ENCODE measurements at regions not wholly inside any gene's neighbourhood (a gene's known extent, or its start where the extent isn't known, plus 50 kb on each side); places are given as distances from the start of the nearest gene placed in this dataset.

DNA sequence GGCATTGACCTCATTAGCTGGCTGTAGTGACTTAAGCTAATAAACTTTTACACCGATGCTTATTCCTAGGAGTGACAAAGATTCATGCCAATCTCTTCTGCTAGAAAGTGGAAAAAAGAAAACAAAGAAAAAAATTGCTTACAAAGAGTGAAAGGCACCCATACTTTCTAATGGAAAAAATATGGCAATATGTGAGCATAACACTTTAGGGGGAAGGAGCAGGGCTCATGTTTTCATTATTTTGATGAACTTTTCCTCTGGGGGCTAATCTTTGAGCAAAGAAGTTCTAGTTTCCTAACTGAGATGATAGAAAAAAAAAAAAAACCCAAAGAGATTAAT, 94.8 kb upstream of the THRB start:
- Mint-ChIP-seq H3K9me3 (no peaks in the 10 kb centered on the region), H3K27ac (no peak overlapping the region), H3K4me1 (no peaks in the 10 kb centered on the region), H3K27me3 (no peaks in the 10 kb centered on the region), H3K4me3 (no peak overlapping the region), H3K36me3 (no peaks in the 10 kb centered on the region)
- DNase-seq = no peak
- CTCF ChIA-PET = no interaction called here

GRCh38 chr3:24589931-24590880, 95.6 kb upstream of the THRB start:
- H3K9me3 Mint-ChIP-seq = no peaks in the 10 kb centered on the region
- H3K4me1 Mint-ChIP-seq = no peaks in the 10 kb centered on the region
- no peak overlapping the region for H3K4me3 Mint-ChIP-seq
- no peaks in the 10 kb centered on the region for H3K27me3 Mint-ChIP-seq
- no peaks in the 10 kb centered on the region for H3K36me3 Mint-ChIP-seq
- H3K27ac Mint-ChIP-seq = no peak overlapping the region
- CTCF ChIA-PET = no interaction called here
- no peak for DNase-seq

DNA sequence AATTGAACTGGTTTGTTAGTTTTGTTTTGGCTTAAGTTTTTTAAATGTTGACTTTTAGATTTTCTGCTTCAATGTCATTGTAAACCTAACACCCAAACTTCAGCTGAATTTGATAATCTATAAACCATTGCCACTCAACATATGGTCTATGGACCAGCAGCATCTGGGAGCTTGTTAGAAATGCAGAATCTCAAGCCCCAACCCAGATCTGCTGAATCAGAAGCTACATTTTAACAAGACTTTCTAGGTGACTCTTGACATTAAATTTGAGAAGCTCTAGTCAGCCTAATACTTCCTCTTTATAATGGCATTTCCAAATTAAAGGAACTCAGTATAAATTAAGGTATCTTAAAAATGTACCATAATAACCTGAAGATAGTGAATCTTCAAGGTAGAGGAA, 96.5 kb upstream of the THRB start:
- Mint-ChIP-seq H3K4me3 (no peak overlapping the region), H3K36me3 (no peaks in the 10 kb centered on the region), H3K27me3 (no peaks in the 10 kb centered on the region), H3K4me1 (no peaks in the 10 kb centered on the region), H3K27ac (no peak overlapping the region), H3K9me3 (no peaks in the 10 kb centered on the region)
- no peak for DNase-seq
- CTCF ChIA-PET = no interaction called here

DNA sequence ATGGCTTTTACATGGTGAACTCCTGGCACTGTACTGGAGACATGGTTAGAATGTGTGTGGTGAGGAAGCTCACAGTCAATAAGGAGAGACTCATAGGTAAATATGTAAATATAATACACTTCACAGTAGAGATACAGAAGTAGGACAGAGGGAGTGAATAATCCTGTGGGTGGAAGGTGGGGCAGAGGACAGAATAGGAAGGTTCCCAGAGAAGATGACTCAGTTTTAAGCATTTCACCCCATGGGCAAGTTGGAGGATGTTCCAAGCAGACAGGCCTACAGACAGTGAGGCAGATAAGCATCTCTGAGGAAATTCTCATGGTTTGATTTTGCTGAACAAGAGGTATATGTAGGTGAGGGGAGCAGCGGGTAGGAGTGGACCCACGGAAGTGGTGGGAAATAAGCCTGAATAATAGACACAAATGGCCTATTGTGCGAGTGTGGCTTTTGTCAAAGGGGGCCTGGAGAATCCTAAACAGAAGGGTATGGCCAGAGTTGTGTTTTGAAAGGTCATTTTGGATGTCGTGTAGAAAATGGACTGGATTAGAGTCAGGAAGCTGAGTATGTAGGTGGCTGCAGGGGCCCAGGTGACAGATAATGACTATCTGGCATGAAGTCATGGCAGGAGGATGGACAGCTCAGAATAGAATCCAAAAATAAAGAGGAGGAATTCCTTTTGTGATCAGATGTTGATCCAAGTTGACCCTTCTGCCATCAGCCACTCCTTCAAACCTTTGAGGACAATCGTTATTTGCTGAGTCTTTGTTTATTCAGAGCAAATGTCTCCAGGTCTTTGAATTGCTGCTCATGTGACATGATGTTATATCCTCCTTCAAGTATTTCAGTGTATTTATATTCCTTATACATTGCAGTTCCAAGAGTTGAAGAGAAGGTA, 97.3 kb upstream of the THRB start:
- CTCF ChIA-PET = no interaction called here
- peak overlapping the region; percentile 59 for H3K27ac Mint-ChIP-seq

GRCh38 chr3:24594161-24594560, 99.5 kb upstream of the THRB start:
- Mint-ChIP-seq H3K4me3 (no peak overlapping the region), H3K27me3 (no peaks in the 10 kb centered on the region), H3K9me3 (no peaks in the 10 kb centered on the region), H3K4me1 (no peaks in the 10 kb centered on the region), H3K27ac (no peak overlapping the region), H3K36me3 (no peaks in the 10 kb centered on the region)
- CTCF ChIA-PET = no interaction called here
- no peak for DNase-seq

More for the DNA sequence above, 97.3 kb upstream of the THRB start:
- no peak for DNase-seq
- H3K9me3 Mint-ChIP-seq = no peaks in the 10 kb centered on the region
- no peak overlapping the region for H3K4me3 Mint-ChIP-seq
- H3K4me1 Mint-ChIP-seq = no peaks in the 10 kb centered on the region
- H3K27me3 Mint-ChIP-seq = no peaks in the 10 kb centered on the region
- no peaks in the 10 kb centered on the region for H3K36me3 Mint-ChIP-seq

- DNase-seq = no peak
Observed at GRCh38 chr3:24595796-24596195, 101.1 kb upstream of the THRB start.

DNA sequence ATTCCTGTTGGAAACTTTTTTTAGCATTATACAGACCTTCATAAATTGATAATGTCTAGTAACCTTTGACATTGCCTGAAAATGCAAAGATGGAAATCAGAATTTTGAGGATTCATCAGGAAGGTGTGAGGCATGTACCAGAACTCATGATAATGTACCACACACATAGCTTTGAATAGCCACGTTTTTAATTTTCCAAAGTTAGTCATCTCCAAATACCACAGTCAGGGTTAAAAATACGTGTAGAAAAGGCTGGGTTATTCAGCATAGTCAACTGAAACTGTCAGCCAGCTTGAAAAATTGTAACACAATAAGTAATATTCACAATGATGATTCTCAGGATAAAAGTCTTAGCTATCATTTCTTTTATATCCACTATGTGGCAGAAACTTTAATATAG, 102.0 kb upstream of the THRB start:
- Mint-ChIP-seq H3K27ac (no peak overlapping the region), H3K27me3 (no peaks in the 10 kb centered on the region), H3K36me3 (no peaks in the 10 kb centered on the region), H3K9me3 (no peaks in the 10 kb centered on the region), H3K4me1 (no peaks in the 10 kb centered on the region), H3K4me3 (no peak overlapping the region)
- CTCF ChIA-PET = interaction anchor here (1.0 kb wide), 1 partner anchor 9 kb away, joined by 3 read pairs; no protein-coding TSS in a partner anchor
- DNase-seq = no peak

More at GRCh38 chr3:24595796-24596195, 101.1 kb upstream of the THRB start:
- H3K27ac Mint-ChIP-seq = no peak overlapping the region
- H3K4me3 Mint-ChIP-seq = no peak overlapping the region
- H3K27me3 Mint-ChIP-seq = no peaks in the 10 kb centered on the region
- no peaks in the 10 kb centered on the region for H3K36me3 Mint-ChIP-seq
- no peaks in the 10 kb centered on the region for H3K9me3 Mint-ChIP-seq
- CTCF ChIA-PET = no interaction called here
- no peaks in the 10 kb centered on the region for H3K4me1 Mint-ChIP-seq

- Mint-ChIP-seq H3K9me3 (peaks cover 2% of the 10 kb centered on the region), H3K4me1 (no peaks in the 10 kb centered on the region), H3K4me3 (no peak overlapping the region), H3K27me3 (no peaks in the 10 kb centered on the region), H3K27ac (no peak overlapping the region), H3K36me3 (no peaks in the 10 kb centered on the region)
- CTCF ChIA-PET = no interaction called here
- no peak for DNase-seq
Observed at GRCh38 chr3:24598695-24599470, 104.2 kb upstream of the THRB start.

DNA sequence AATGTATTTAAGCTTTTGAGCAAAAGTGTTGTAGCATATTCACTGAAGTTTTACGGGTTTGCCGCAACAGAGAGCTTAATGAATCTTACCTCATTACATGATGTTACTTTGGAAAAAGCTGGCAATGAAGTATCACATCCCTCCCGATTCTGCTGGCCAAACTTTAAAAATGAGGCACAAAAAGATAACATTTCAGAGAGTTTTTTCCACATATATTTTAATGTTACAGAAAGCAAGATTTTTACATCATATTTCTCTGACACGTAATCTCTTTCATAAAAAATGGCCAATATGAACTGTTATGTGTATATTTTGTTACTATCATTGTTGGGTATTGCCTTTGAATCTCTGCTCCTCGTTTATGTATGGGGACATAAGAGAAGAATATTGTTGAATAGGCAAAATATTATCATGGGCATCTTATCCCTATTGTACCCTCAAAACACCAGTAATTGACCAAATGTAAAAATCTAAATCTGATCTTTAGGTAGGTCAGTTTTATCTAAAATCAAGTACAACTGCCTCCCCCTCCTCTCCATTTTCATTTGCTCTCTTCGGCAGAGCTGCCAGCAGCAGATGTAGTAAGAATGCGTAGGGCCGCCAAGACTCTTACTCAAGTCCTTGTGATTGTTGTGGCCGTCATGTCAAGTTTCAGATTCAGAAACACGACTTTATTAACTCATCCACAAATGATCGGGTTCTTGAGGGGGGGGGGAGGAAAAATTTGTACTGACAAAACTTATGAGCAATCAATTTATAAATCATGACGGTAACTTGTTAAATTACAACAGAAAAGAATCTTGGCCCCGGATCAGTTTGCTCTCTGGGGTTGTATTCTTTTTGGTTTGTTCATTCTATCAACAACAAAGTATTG, 106.7 kb upstream of the THRB start:
- H3K4me1 Mint-ChIP-seq = no peaks in the 10 kb centered on the region
- CTCF ChIA-PET = no interaction called here
- no peaks in the 10 kb centered on the region for H3K36me3 Mint-ChIP-seq
- no peaks in the 10 kb centered on the region for H3K27me3 Mint-ChIP-seq
- no peak overlapping the region for H3K4me3 Mint-ChIP-seq
- DNase-seq = no peak
- no peak overlapping the region for H3K27ac Mint-ChIP-seq
- H3K9me3 Mint-ChIP-seq = peaks cover 3% of the 10 kb centered on the region

GRCh38 chr3:24604215-24604614, 109.6 kb upstream of the THRB start:
- CTCF ChIA-PET = no interaction called here
- Mint-ChIP-seq H3K9me3 (peaks cover 3% of the 10 kb centered on the region), H3K27ac (no peak overlapping the region), H3K4me1 (no peaks in the 10 kb centered on the region), H3K27me3 (no peaks in the 10 kb centered on the region), H3K36me3 (no peaks in the 10 kb centered on the region), H3K4me3 (no peak overlapping the region)
- no peak for DNase-seq

- no peak for DNase-seq
- Mint-ChIP-seq H3K27me3 (no peaks in the 10 kb centered on the region), H3K4me1 (no peaks in the 10 kb centered on the region), H3K36me3 (no peaks in the 10 kb centered on the region), H3K9me3 (peaks cover 3% of the 10 kb centered on the region), H3K27ac (no peak overlapping the region), H3K4me3 (no peak overlapping the region)
- CTCF ChIA-PET = interaction anchor here (0.6 kb wide), 1 partner anchor 729 kb away, joined by 3 read pairs; no protein-coding TSS in a partner anchor
Observed at GRCh38 chr3:24605511-24606028, 110.9 kb upstream of the THRB start.

DNA sequence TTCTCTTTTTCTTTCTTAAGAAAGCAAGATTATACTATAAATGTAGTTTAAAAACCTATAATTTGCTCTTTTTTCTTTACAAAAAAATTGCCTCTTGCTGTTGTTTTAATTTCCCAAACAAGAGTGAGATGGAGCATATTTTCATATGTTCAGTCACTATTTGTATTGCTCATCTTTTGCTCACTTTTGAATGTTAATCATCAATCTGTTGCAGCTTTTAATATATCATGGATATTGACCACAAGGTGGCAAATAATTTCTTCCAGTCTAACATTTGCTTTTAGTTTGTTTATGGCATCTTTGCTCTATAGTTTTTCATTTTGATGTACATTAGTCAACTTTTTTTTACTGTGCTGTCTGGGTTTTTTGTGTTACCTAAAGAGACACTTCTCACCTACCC, 112.6 kb upstream of the THRB start:
- Mint-ChIP-seq H3K36me3 (no peaks in the 10 kb centered on the region), H3K4me1 (no peaks in the 10 kb centered on the region), H3K9me3 (peaks cover 2% of the 10 kb centered on the region), H3K27me3 (no peaks in the 10 kb centered on the region), H3K4me3 (no peak overlapping the region), H3K27ac (no peak overlapping the region)
- no peak for DNase-seq
- CTCF ChIA-PET = no interaction called here

- Mint-ChIP-seq H3K4me3 (no peak overlapping the region), H3K36me3 (no peaks in the 10 kb centered on the region), H3K27me3 (no peaks in the 10 kb centered on the region), H3K27ac (no peak overlapping the region), H3K4me1 (no peaks in the 10 kb centered on the region), H3K9me3 (peaks cover 2% of the 10 kb centered on the region)
- CTCF ChIA-PET = no interaction called here
- DNase-seq = no peak
Observed at GRCh38 chr3:24608701-24609390, 114.2 kb upstream of the THRB start.
